HG02763 (cell line): ENCODE measurements at regions not wholly inside any gene's neighbourhood (a gene's known extent, or its start where the extent isn't known, plus 50 kb on each side); places are given as distances from the start of the nearest gene placed in this dataset.

Experiments used
- ATAC-seq: cut with Tn5 transposase; IDR thresholded peaks from one replicate; pipeline ENCODE4 v1.9.1; 2021; ENCODE audit warnings: mild to moderate bottlenecking, moderate library complexity; ENCODE audit not compliant: unreplicated experiment

DNA sequence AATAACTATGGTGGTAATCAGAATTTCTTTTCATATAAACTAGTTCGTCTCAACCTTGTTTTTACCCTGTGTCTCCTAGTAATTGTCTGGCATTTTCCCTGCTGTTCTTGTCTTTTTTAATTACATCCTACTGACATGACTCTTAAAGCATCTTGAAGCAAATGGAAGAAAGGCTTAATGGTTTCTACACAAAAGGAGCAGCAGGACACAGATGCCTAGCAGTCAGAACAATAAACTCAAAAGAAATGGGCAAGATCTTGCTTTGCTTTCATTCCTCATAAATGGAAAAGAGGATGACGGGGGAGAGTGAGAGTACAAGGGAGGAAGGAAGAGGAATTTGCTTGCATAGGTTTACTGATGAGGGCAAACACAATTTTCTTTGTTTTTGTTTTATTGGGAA is 293.2 kb upstream of the EMCN start:
- ATAC-seq: no peak

DNA sequence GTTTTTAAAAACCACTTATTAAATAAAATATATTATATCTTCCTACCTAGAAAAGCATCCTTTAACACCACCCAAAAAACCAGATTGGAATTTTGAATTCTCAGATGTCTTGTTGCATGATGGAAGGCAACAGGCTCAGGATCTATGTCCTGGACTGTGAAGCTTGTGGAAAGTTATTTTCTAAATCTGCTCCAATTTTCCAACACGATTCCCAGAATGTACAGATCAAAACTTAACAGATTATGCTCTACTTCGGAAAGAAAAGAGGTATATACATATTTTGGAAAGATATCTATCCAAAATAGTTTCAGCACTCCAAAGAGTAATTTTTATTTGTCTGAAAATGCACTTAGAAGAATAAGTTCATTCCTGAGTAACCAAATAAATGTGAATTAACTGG is 291.7 kb upstream of the EMCN start:
- no peak for ATAC-seq

DNA sequence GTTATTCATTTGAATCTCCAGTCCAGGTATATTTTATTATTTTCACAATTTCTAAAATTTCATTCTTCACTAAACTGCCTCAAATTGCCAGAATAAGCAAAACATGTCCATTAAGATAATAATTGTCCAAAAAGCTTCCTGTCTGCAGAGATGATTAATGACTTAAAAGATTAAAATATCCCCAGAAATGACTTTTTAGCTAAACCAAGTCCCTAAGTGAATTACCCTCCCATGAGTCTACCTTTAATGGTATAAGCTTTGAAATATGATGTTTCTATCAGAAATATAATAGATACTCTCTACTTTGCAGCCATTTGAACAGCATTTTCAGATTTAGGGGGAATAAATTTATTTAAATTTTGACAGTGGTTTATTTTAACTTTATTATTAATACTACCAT is 289.2 kb upstream of the EMCN start:
- ATAC-seq: no peak

DNA sequence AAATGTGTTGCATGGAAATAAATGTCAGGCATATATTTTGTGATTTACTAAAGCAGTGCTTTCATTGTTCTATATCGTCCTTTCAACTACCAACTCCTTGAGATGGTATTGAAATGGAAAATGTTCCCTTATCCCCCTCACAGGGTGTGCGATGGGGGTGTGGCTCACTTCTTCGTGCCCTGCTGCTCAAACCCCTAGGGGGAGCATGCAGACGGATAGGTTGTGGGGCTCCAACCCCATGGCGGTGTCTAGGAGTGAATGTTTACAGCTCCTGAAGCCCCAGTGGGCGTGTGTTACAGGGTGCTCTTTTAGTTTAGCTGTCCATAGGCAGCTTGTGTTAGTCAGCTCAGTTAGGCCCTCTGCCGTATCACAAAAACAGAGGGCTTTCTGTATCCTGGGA is 287.7 kb upstream of the EMCN start:
- ATAC-seq: no peak

DNA sequence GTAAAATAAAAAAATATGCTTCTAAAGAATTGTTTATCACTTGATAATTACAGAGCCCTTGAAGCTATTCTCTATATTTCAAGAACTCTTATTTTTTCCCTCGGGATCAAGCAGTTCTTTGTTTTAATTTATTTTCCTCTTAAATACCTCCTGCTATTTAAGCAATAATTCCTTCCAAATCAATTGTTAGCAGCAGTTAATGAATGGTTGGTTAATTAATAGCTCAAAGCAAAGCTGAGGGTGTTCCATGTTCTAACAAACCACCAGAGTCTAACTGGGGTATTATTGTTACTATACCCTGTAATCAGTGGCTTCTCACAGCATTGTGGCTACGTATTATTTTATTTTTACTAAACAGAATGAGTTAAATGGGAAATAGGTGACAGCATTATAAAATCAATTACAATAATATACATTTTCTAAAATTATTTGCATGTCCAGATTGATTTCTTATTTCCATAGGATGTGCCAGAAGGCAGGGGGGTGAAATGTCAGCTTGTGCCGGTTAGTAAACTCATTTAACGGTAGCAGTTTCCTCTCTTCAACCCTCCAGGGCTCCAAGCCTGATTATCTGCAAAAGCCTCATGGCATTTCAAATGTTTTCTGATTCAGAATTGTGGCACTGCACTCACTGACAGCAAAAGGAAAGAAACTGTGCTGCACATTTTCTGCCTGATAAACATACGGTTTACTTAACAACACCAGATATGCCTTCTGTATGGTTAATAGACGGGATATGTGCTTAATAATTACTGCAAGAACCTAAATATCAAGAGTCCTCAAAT is 286.9 kb upstream of the EMCN start:
- ATAC-seq: no peak

DNA sequence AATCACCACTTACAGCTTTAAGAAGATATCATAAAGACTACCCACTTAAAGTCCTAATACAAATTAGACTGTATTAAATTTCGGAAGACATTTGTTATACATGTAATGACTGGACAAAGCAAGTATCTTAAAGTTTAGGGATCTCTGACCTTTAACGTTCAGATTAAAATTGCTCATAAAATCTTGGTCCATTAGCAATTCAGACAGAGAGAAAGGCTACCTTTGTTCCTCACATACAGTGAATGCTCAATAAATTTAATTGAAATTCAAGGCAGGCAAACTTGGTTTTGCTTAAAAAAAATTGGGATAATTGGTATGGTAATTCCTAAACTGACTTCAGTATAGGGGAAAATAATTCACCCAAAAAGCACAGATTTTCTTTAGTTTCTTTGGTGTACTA is 285.9 kb upstream of the EMCN start:
- ATAC-seq: no peak

DNA sequence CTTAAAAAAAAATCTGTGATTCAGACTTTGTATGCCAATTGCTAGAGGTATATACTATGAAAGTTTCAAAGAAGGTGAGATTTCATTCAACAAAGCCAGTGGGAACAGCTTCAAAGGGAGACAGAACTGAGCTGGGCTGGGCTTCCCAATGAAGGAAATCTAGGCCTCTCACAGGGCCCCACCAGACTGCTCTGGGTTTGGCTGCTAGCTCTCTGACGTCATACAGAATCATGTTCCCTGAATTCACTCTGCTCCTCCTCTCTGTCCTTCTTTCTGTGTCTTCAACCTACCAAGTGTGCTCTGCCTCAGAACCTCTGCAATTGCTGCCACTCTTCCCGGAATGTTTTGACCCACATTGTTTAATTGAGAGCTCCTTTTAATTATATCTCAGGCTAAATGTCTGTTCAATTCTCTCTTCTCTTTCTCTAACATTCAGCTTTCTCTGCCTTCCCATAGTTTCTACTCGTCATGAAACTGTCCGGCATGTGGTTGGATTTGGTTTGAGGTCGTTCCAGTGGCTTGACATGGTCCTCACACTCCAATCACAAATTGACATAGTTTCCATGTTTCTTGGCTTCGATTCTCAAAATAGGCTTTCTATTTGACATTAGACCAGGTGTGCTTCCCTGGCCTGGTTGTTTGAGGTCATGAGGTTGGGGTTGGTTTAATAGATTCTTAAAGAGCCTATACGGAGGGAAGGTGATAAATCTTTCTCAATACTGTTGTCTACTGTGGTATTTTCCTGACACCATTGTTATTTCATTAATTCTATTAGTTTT is 282.1 kb upstream of the EMCN start:
- ATAC-seq: no peak

DNA sequence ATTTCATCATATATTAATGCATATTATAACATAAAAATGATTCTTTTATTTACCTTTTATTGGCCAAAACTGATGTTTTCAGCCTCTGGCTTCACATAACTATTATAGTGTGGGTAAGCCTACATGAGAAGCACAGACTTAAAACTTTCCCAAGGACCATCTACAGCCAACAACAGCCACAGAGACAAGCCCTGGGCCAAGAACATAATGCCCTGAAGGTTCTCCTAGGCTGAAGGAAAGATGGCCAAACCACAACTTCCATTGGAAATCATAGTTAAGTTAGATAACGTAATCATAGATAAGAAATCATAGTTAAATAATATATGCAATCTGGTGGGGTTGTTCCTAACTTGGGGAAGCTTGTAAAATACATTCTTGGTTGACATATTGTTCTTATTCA is 280.0 kb upstream of the EMCN start:
- ATAC-seq: no peak

DNA sequence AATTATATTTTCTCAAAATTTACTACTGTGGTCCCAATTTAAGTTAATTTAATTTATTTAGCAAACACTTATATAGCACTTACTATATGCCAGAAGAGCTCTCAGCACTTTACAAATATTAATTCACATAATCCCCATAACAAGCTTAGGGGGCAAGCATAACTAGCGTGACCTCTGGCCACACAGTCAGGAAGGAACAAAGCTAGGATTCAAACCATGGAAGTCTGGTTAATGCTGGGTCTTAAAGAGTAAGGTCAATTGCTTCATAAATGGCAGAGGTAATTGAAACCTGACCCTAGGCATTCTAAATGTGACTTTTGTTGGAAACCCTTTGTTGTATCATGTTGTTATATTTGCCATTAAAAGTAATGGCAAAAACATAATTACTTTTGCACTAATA is 279.5 kb upstream of the EMCN start:
- no peak for ATAC-seq

DNA sequence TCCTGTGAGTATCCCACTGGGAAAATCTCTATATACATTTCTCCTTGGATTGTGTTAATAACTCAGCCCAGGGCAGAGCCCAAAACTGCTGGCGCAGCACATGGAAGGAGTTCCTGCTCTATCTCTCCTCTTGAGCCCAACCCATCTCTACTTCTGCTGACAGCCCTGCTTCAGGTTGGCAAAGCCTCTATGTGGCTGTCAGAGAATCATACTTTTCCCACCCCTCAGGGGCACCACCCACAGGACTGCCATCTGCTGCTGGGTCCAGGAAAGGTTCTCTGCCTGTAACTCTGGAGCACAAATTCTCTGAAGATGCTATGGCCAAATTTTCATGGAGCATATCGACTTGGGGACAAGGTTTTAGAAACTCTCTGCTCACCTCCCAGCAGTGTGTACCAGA is 278.5 kb upstream of the EMCN start:
- ATAC-seq: no peak

DNA sequence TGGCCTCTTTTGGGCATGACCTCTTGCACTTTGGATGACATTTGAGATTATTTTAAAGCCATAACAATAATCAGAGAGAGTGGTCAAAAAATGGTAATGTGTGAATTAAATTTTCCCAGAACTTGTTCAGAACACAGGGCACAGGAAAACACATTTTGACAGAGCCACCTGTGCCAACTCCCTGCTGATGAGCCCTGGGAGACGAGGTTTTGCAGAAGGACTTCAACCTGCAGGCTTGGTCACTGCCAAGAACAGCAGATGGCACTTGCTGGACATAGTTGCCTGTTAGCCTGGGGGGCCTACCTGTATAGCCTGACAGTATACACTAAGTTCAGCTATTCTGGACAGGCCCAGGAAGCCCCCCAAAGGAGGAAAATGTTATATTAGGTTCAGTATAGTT is 277.8 kb upstream of the EMCN start:
- no peak for ATAC-seq

DNA sequence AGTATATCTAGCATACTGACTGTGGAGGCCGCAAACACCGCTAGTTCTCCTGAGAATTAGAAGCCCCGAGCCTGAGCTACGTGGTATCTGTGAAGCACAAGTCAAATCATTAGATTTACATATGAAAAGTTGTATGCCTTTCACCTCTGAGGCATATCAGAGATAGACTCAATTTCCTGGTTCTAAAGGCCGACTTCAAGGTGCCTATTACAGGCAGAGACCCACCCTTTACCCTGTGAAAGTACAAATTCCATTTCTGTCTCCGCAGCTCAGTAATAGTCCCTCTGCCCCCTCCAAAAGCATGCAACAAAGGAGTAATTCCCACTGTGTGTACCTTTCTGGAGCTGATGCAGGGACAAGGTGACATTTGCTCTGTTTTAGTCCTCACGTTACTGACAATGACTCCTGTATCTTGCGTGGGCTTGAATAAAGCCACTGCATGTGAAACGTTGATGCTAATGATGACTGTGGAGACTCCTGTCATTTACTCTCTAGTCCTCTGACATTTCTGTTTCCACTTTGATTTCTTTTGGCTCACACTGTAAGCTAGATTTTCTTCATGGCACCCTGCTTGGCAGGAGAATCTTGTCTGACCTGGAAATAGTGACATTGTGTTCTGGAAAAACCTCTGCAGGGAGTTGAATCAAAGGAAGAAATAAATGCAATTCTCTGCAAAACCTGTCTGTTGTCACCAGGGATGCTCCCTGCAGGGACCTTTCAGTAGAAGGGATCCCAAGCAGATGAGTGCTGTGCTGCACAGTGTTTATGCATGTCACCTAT is 273.2 kb upstream of the EMCN start:
- ATAC-seq: no peak

DNA sequence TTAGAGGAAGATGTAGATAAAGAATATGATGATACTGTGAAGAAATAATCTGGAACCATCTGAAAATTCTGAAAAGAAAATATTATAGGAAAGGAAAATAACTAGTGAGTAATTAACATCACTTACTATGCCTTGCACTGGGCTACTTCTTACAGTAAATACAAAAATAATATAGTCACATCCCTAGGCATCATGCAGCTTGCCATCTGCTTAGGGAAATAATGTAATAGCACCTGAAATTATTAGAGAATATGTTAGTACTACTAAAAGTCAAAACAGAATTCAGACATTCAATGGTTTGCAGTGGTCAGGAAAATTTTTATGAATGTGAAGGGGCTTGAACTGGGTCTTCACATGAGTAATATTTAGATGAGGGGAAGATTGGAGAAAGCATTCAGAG is 272.2 kb upstream of the EMCN start:
- ATAC-seq: no peak

DNA sequence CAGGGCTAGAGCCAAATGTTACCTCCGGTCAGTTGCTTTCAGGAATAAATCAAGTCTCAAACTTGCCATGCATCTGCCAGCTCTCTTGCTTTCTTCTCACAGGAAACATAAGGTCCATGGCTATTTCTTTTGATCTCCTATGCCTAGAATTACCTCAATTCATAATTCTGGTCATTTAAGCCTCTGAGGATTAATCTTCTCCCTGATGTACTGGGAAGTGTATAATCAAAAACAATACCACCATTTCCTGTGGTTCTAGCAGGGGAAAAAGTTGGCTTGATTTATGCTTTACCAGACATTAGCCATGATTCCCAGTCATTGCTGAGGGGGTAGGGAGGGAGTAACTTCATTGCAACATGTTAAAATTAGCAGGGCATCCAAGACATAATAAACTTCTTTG is 268.7 kb upstream of the EMCN start:
- no peak for ATAC-seq

DNA sequence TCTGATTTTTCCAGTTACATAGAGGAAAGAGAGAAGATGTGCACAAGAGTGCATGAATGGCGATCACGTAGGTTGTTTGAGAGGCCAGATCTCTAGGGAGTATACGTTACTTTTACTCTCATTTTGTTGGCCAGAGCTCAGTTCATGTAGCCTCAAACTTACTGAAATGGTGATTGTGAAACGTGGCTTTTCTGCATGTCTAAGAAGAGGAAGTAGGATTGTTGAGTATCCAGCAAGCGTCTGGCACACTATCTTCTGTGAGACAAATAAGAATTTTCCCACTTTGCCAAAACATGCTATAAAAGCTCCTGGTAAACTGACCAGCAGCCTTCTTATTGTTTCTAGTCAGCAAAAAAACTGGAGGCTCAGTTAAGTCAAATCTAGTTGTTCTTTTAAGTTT is 264.5 kb upstream of the EMCN start:
- no peak for ATAC-seq

DNA sequence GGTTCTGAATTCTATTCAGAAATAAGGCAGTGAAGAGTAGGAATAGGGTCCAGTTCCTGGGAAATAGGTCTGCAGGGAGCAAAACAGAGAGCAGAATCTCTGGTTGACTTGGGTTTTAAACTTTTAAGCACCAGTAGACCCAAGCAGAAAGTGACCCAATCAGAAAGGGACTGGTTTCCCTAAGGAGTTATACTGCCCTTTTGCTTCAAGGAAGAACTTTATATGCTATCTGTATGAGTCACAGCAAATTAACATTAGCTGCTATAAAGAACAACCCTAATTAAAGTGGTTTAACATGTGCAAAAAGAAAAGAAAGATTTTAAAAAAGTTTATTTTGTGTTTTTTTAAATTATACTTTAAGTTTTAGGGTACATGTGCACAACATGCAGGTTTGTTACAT is 263.6 kb upstream of the EMCN start:
- no peak for ATAC-seq

DNA sequence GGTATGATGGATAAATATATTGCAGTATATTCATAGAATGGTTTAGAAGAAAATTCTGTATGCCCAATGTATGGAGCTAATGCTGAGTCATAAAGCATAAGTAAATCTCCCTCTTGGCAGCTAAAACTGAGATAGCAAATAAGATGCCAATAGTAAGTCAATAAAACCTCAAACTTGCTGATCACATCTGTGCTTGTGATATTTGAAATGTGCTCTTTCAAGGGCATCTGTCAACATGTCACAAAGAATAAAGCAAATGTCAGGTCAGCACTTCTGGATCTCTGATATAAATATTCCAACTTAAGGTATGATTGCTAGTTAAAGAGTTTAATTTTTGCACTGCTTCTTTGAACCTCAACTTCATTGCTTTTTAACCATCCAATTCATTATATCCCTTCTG is 262.3 kb upstream of the EMCN start:
- ATAC-seq: no peak

DNA sequence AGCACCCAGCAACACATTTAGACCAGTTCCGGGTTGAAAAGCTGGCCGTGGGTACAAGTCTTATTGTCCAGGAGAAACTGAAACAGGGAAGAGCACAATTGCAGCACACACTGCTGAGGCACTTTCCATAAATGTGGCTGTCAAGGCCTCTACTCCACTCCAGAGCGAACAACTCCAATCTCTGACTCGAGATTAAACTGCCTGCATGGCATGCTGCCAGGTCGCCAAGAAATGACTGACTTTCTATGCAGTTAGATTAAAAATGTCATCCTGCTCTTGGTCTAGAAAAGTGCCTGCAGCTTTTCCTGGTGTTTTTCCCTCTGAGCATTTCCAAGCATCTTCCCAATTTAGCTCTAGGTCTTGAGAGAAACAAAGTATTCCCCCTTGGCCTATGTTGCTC is 260.6 kb upstream of the EMCN start:
- no peak for ATAC-seq

DNA sequence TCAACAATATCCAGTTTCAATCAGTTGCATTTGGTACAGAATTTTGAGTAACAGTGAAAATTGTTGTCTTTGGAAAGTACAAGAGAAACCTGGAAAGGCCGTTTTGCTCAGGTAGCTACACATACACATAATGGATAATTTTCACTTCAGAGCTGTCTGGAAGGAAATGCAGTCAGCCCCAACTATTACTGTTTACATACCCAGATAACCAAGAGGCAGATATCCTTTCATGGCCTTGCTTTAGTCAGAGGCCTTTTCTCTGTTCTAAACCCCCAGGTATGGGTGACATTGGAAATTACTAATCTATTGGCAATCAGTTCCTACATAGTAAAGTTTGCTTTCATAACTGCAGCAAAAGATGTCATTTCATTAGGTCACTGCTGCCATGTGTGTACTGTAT is 244.9 kb upstream of the EMCN start:
- no peak for ATAC-seq

DNA sequence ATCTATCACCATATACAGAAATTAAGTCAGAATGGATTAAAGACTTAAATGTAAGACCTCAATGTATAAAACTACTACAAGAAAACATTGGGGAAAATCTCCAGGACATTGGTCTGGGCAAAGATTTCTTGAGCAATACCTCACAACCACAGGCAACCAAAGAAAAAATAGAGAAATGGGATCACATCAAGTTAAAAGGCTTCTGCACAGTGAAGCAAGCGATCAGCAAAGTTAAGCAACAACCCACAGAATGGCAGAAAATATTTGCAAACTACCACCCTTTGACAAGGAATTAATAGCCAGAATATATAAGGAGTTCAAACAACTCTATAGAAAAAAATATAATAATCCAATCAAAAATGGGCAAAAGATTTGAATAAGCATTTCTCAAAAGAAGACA is 236.9 kb upstream of the EMCN start:
- ATAC-seq: no peak

DNA sequence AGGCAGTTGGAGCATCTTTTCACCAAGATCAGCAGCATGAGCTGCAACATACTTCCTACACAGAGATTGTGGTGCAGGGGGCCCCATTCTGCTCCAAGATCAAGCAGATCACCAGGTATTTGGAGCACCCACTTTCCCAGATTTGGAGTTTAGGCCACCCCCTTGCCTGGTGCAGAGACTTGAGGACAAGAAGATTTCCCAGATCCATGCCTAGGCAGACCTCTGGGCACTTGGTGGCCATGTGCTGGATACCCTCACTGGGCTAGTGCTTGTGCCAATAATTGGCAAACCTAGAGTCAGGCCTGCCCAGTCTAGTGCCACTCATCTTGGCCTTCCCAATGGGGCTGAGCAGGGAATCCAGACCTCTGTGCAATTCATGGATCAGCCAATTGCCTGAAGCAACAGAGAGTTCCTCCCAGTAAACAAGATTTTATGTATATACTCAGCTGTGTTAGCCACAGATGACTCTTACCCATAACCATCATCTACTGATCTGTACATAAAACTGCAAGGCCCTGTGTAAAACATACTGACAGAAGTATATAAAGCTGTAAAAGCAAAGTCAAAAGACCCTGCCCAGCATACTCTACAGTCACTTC is 228.4 kb upstream of the EMCN start:
- ATAC-seq: no peak
